GM23248 (cell line): ENCODE measurements at regions not wholly inside any gene's neighbourhood (a gene's known extent, or its start where the extent isn't known, plus 50 kb on each side); places are given as distances from the start of the nearest gene placed in this dataset.

Experiments used
- EZH2 ChIP-seq: fragments of 200-600 bp; sonication (generic); IDR thresholded peaks from 2 replicates; pipeline ENCODE4 v1.6.1; 2018; ENCODE audit warnings: antibody characterized with exemption, mild to moderate bottlenecking; ENCODE audit not compliant: insufficient read depth, poor library complexity, severe bottlenecking
- EZH2phosphoT487 ChIP-seq: fragments of 200-600 bp; sonication (generic); IDR thresholded peaks from 2 replicates; pipeline ENCODE4 v1.6.1; 2018; ENCODE audit warnings: antibody characterized with exemption, moderate library complexity, mild to moderate bottlenecking, low read depth; ENCODE audit not compliant: insufficient read depth

GRCh38 chr12:20101046-20101445 lies 267.3 kb upstream of the PDE3A start:
- TF ChIP-seq EZH2 = no peak
- no peak for TF ChIP-seq EZH2phosphoT487
